Trophoblast cell (in vitro differentiated cells and primary cell): ENCODE measurements at regions not wholly inside any gene's neighbourhood (a gene's known extent, or its start where the extent isn't known, plus 50 kb on each side); places are given as distances from the start of the nearest gene placed in this dataset.

Experiments used
- DNase-seq, 2 donors: peaks; one replicate each; pipeline ENCODE4 v3.0.0-alpha.2; 2016
- H2AFZ ChIP-seq: 2 replicates; pipeline ENCODE4 v1.6.1; 2013; ENCODE audit warnings: low read length, moderate library complexity, mild to moderate bottlenecking; ENCODE audit not compliant: insufficient read depth, poor library complexity
- H2AK5ac ChIP-seq: 2 replicates; pipeline ENCODE4 v1.6.1; 2013; ENCODE audit warnings: mild to moderate bottlenecking, low read length
- H2BK120ac ChIP-seq: 2 replicates; pipeline ENCODE4 v1.6.1; 2013; ENCODE audit warnings: low read length, mild to moderate bottlenecking, moderate library complexity; ENCODE audit not compliant: insufficient read depth, poor library complexity
- H2BK12ac ChIP-seq: 2 replicates; pipeline ENCODE4 v1.6.1; 2013; ENCODE audit warnings: mild to moderate bottlenecking, low read length, moderate library complexity
- H2BK5ac ChIP-seq: 2 replicates; pipeline ENCODE4 v1.6.1; 2013; ENCODE audit warnings: low read length, low read depth, moderate library complexity, mild to moderate bottlenecking; ENCODE audit not compliant: poor library complexity
- H3K14ac ChIP-seq: 2 replicates; pipeline ENCODE4 v1.6.1; 2013; ENCODE audit warnings: mild to moderate bottlenecking, low read length
- H3K18ac ChIP-seq: 2 replicates; pipeline ENCODE4 v1.6.1; 2013; ENCODE audit warnings: mild to moderate bottlenecking, low read length
- H3K23ac ChIP-seq: 2 replicates; pipeline ENCODE4 v1.6.1; 2013; ENCODE audit warnings: low read length
- H3K27ac ChIP-seq: 2 replicates; pipeline ENCODE4 v1.5.1; 2013; ENCODE audit warnings: low read depth, mild to moderate bottlenecking, inconsistent platforms, low read length, moderate library complexity
- H3K27me3 ChIP-seq: 2 replicates; pipeline ENCODE4 v1.6.1; 2013; ENCODE audit warnings: inconsistent platforms, mild to moderate bottlenecking, low read length, moderate library complexity; ENCODE audit not compliant: insufficient read depth
- H3K36me3 ChIP-seq, 2 experiments: 1 replicate in 1 of 2; 2 replicates in 1 of 2; pipeline ENCODE4 v1.6.1; 2013; ENCODE audit warnings: low read length in 2 of 2, mild to moderate bottlenecking in 2 of 2, moderate library complexity in 1 of 2; ENCODE audit not compliant: insufficient read depth in 2 of 2, control insufficient read depth in 1 of 2
- H3K4ac ChIP-seq: 2 replicates; pipeline ENCODE4 v1.6.1; 2013; ENCODE audit warnings: low read depth, mild to moderate bottlenecking, low read length, moderate library complexity
- H3K4me1 ChIP-seq, 2 experiments: 1 replicate in 1 of 2; 2 replicates in 1 of 2; pipeline ENCODE4 v1.6.1; 2013; ENCODE audit warnings: low read length in 2 of 2, mild to moderate bottlenecking in 2 of 2, moderate library complexity in 1 of 2; ENCODE audit not compliant: insufficient read depth in 2 of 2, control insufficient read depth in 1 of 2
- H3K4me2 ChIP-seq: 2 replicates; pipeline ENCODE4 v1.6.1; 2013; ENCODE audit warnings: inconsistent platforms, mild to moderate bottlenecking, low read length, moderate library complexity
- H3K4me3 ChIP-seq: 2 replicates; pipeline ENCODE4 v1.5.1; 2013; ENCODE audit warnings: mild to moderate bottlenecking, low read depth, low read length, inconsistent platforms
- H3K79me1 ChIP-seq: one replicate; pipeline ENCODE4 v1.6.1; 2013; ENCODE audit warnings: low read length
- H3K79me2 ChIP-seq: 2 replicates; pipeline ENCODE4 v1.6.1; 2013; ENCODE audit warnings: low read length, mild to moderate bottlenecking; ENCODE audit not compliant: control insufficient read depth, insufficient read depth, poor library complexity
- H3K9ac ChIP-seq: 2 replicates; pipeline ENCODE4 v1.6.1; 2013; ENCODE audit warnings: mild to moderate bottlenecking, low read length
- H3K9me3 ChIP-seq: 2 replicates; pipeline ENCODE4 v1.6.1; 2013; ENCODE audit warnings: low read depth, mild to moderate bottlenecking, control low read depth, inconsistent platforms, low read length; ENCODE audit not compliant: insufficient read depth
- H4K12ac ChIP-seq: 2 replicates; pipeline ENCODE4 v1.6.1; 2013; ENCODE audit warnings: low read depth, mild to moderate bottlenecking, low read length, moderate library complexity
- H4K8ac ChIP-seq: 2 replicates; pipeline ENCODE4 v1.6.1; 2013; ENCODE audit warnings: low read depth, mild to moderate bottlenecking, low read length, moderate library complexity
- H4K91ac ChIP-seq: one replicate; pipeline ENCODE4 v1.6.1; 2013; ENCODE audit warnings: low read depth, mild to moderate bottlenecking, low read length, moderate library complexity
- WGBS: extraction: QIAGEN DNeasy Blood & Tissue Kit; methylation state at CpG from one replicate; pipeline ENCODE4 v1.1.7; 2013; ENCODE audit warnings: missing lambda C conversion rate; ENCODE audit not compliant: insufficient read length, insufficient coverage; ENCODE audit errors: extremely low coverage; 5-methylcytosine and 5-hydroxymethylcytosine counted together

DNA sequence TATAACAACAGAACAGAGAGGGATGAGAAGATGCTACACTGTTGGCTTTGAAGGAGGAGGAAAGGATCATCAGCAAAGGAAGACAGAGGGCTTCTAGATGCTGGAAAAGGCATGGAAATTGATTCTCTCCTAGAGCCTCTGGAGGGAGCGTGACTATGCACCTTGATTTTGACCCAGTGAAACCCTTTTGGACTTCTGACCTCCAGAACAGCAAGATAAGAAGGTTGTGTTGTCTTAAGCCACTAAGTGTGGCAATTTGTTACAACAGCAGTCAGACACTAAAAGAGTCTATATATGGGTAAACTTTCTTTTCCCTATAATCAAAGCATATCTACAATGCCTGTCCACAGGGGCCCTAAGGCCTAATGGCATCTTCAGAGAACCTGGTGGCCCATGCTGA, 56.1 kb upstream of the MVB12B start:
- no CpG with 5 or more reads among the region's 1 CpG for WGBS
- H3K14ac ChIP-seq: no peak overlapping the region
- no peak overlapping the region for H3K27ac ChIP-seq
- no peak overlapping the region for H2BK5ac ChIP-seq
- no peak overlapping the region for H4K8ac ChIP-seq
- no peak overlapping the region for H3K4me2 ChIP-seq
- H3K4ac ChIP-seq: no peak overlapping the region
- no peaks in the 10 kb centered on the region for H3K27me3 ChIP-seq
- no peaks in the 10 kb centered on the region for H3K9me3 ChIP-seq
- DNase-seq: no peak
- H3K36me3 ChIP-seq: no peaks in the 10 kb centered on the region
- no peak overlapping the region for H2AK5ac ChIP-seq
- H2BK120ac ChIP-seq: no peak overlapping the region
- no peak overlapping the region for H3K4me3 ChIP-seq
- H3K23ac ChIP-seq: no peak overlapping the region
- H2AFZ ChIP-seq: no peak overlapping the region
- H4K91ac ChIP-seq: no peak overlapping the region
- no peak overlapping the region for H3K9ac ChIP-seq
- no peaks in the 10 kb centered on the region for H3K79me1 ChIP-seq
- no peak overlapping the region for H3K18ac ChIP-seq
- no peak overlapping the region for H2BK12ac ChIP-seq
- H4K12ac ChIP-seq: no peak overlapping the region
- no peaks in the 10 kb centered on the region for H3K79me2 ChIP-seq
- no peaks in the 10 kb centered on the region for H3K4me1 ChIP-seq

GRCh38 chr9:126275386-126276001, 51.1 kb upstream of the MVB12B start:
- Histone ChIP-seq H3K79me2 (no peaks in the 10 kb centered on the region), H3K36me3 (no peaks in the 10 kb centered on the region), H2BK12ac (no peak overlapping the region), H3K27ac (no peak overlapping the region), H4K8ac (no peak overlapping the region), H3K4me3 (no peak overlapping the region), H3K4me2 (no peak overlapping the region), H3K14ac (no peak overlapping the region), H2AK5ac (no peak overlapping the region), H3K18ac (no peak overlapping the region), H2BK5ac (no peak overlapping the region), H3K9ac (no peak overlapping the region), H2AFZ (no peak overlapping the region), H3K79me1 (no peaks in the 10 kb centered on the region), H3K4me1 (no peaks in the 10 kb centered on the region), H4K91ac (no peak overlapping the region), H3K9me3 (no peaks in the 10 kb centered on the region), H2BK120ac (no peak overlapping the region), H3K23ac (no peak overlapping the region), H3K4ac (no peak overlapping the region), H3K27me3 (no peaks in the 10 kb centered on the region), H4K12ac (no peak overlapping the region)
- DNase-seq: peak in 1 of 2 donors; percentile 15
- no CpG with 5 or more reads among the region's 13 CpGs for WGBS

DNA sequence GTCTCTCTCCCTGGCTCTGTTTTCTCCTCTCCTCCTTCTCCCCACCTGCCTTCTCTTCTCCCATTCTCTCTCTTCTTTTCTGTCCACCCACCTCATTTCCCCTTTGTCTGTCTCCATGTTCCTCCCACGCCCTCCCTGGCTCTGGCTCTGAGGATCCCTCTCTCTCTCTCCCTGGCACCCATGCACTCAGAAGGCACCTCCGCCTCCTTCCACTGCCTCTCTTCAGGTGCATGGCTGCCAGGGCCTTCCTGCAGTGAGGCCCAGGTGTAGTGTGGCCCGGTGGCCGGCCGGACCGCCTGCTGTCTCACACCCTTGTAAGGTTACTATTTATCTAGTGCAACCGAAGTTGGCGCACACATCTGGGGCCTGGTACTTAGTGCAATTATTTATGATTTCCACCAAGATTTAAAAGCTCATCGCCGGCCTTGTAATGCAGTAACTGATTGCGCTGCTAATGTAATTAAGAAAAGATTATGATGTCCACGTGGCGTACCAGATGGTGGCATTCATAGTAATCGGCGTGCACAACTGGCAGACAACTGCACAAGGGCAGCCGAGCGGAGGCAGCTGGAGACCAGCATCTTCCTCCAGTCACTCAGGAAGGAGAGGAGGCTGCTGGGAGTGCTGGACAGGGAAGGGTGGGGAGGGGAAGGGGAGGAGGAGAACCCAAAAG, 50.4 kb upstream of the MVB12B start:
- Histone ChIP-seq H3K9ac (no peak overlapping the region), H2BK5ac (no peak overlapping the region), H2AK5ac (no peak overlapping the region), H4K8ac (no peak overlapping the region), H3K79me2 (no peaks in the 10 kb centered on the region), H3K4me1 (no peaks in the 10 kb centered on the region), H2BK12ac (no peak overlapping the region), H3K27me3 (no peaks in the 10 kb centered on the region), H3K4me2 (no peak overlapping the region), H3K27ac (no peak overlapping the region), H3K18ac (no peak overlapping the region), H2AFZ (no peak overlapping the region), H2BK120ac (no peak overlapping the region), H3K4ac (no peak overlapping the region), H4K91ac (no peak overlapping the region), H3K79me1 (no peaks in the 10 kb centered on the region), H3K4me3 (no peak overlapping the region), H3K14ac (no peak overlapping the region), H3K9me3 (no peaks in the 10 kb centered on the region), H3K23ac (no peak overlapping the region), H3K36me3 (no peaks in the 10 kb centered on the region), H4K12ac (no peak overlapping the region)
- WGBS: no CpG with 5 or more reads among the region's 17 CpGs
- no peak for DNase-seq
